HG02870 (cell line): ENCODE measurements at regions not wholly inside any gene's neighbourhood (a gene's known extent, or its start where the extent isn't known, plus 50 kb on each side); places are given as distances from the start of the nearest gene placed in this dataset.

ENCODE experiments used
- ATAC-seq: cut with Tn5 transposase; IDR thresholded peaks from one replicate; pipeline ENCODE4 v1.9.1; 2021; ENCODE audit warnings: mild to moderate bottlenecking, moderate library complexity; ENCODE audit not compliant: unreplicated experiment

GRCh38 chrX:45894864-45895645 is 650.2 kb downstream of the ZNF674 start:
- ATAC-seq: no peak

GRCh38 chrX:45889471-45889870 is 655.8 kb downstream of the ZNF674 start:
- no peak for ATAC-seq

DNA sequence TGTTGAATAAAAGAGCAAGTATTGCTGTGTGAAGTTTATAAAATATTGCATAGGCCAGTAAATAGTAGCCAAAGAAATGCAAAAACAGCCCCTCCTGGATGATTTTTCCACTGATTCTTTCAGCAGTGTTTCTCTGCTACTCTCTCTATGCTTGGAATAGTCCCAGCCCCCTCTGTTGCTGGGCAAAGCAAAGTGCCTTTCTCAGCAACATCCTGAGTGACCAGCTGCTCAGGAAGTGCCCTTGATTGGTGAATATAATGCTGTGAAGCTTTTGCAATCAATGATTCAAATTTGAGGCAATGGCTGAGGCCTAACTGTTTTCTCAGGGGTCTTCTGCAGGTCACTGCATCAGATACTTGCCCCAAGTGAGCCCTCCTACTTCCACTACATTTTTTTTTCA is 656.7 kb downstream of the ZNF674 start:
- ATAC-seq: no peak

DNA sequence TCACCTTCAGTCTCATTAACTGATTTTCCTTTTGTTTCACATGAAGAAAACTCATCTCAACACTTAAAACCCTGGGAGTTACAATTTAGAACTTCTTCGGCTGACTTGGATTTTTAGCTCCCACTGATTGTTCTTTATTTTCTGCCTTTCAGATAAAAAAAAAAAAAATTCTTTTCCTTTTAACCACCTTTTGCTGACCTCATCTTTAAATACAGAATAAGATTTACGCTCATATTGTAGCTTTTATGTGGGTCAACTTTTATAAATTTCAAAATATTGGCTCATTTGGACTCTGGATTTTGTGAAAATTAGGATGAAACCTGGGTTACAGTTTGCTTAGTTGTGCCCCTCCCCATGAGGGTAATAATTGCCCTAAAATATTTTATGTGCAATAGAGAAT is 659.3 kb downstream of the ZNF674 start:
- no peak for ATAC-seq

DNA sequence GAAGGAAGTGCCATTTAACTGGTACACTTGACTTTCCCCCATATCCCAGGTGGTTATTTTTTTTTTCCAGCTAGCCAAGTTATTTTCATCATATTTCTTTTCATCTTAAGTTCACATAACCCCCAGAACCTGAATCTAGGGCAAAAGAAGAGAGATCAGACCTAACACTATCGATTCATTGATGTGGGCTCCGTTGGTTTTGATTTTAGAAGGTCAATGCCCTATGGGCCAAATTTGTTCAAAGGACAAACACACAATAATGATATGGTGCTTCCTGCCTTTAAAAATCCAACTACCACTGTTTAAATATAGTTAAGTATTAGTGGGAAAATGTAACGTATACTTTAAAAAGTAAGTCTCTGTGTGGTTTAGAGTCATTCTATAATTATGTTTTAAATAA is 665.7 kb downstream of the ZNF674 start:
- ATAC-seq: no peak

- ATAC-seq: no peak
Measured at GRCh38 chrX:45876206-45876605, 669.0 kb downstream of the ZNF674 start.

GRCh38 chrX:45873781-45874180 is 671.4 kb downstream of the ZNF674 start:
- no peak for ATAC-seq

DNA sequence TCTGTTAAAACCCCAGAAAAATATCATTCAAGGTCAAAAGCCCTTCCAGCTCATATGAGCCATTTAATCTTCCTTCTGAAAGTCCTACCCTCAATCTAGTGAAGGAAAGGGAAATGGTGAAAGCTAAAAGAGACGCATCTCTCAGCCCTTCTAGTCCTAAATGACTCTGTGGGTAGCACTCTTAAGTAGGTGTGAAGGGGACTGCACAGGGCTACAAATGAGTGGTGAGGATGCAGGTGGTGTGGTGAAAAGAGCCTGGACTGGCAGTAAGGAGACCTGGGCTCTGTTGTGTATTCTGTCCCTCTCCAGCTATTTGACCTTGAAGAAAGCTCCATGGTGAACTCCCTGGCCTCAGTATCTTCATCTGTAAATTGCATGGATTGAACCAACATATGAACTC is 671.8 kb upstream of the DIPK2B start:
- ATAC-seq: no peak

- no peak for ATAC-seq
Measured at GRCh38 chrX:45868425-45868824, 667.7 kb upstream of the DIPK2B start.

DNA sequence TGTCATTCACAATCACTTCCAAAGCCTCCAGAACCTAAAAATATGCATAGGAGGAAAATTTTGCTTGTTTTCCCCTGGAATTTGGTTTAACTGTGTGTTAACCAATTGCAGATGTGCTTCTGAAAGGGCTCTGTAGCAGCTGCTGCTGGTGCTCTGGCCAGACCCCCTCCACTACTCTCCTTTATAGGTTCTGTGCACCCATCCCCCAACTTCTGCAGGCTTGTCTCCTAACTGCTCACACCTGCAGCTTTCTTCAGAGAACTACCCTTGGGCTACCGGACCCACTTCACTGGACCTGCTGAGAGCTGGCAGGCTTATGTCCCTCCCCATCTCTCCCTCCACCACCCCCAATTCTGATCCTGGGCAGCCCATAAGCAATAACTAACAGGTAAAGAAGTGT is 662.1 kb upstream of the DIPK2B start:
- ATAC-seq: no peak

- no peak for ATAC-seq
Measured at GRCh38 chrX:45860450-45860849, 659.8 kb upstream of the DIPK2B start.

DNA sequence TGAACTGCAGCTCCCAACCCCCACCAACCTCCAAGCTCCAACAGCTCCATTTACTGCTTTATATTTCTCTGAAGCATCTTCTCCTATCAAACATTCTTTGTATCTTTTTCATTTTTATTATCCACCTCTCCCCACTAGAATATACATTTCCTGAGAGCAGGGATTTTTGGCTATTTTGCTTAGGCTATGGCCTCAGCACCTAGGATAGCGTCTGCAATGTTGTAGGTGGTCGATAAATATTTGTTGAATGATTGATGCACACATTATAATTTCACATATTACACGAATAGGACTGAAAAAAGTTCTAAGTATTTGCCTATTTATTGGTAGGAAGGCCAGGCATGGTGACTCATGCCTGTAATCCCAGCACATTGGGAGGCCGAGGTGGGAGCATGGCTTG is 658.7 kb upstream of the DIPK2B start:
- no peak for ATAC-seq

DNA sequence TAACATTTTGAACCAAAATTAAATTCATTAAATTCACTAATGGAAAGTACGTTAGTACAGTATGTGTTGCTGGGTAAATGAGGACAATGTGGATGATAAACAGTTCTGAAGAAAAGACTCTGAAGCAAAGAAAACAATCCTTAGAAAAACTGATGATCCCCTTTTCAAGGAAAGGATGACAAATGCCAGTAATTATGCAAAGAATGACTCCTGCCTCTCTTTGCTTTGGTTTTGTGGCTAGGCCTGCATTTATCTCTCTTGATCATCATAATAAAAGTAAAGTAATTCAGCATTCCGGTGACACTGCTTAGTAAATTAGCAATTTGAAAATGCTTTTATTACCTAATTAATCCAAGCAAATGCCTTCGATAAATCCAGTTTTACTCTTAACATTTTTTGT is 652.2 kb upstream of the DIPK2B start:
- no peak for ATAC-seq

DNA sequence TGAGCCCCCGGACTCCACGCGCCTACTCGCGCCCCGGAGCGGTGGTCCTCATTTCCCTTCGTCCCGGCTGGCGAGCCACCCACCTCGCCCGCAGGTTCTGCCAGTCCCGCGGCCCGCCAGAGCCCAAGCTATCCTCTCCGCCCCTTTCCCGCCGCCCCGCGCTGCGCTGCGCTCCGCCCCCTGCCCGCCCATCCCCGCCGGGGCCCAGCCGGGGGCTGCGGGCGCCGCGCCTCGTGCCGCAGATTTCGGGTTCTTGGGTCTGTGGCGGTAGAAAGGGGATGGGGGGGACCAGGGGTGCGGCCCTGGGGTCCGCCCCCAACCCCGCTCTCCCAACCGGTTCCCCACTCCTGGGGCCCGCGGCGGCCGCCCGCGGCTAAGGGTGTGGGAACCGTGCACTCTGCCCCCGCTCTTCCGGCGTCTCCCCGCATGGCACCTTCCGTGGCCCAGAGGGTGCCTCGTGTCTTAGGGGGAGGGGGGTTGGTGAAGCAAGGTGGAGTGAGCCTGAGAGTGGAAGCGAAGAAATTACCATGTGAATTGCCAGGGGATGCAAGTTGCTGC is 650.8 kb upstream of the DIPK2B start:
- ATAC-seq: no peak

- ATAC-seq: no peak
Measured at GRCh38 chrX:45850775-45851433, 650.2 kb upstream of the DIPK2B start.

GRCh38 chrX:45850197-45850774 is 649.6 kb upstream of the DIPK2B start:
- no peak for ATAC-seq

DNA sequence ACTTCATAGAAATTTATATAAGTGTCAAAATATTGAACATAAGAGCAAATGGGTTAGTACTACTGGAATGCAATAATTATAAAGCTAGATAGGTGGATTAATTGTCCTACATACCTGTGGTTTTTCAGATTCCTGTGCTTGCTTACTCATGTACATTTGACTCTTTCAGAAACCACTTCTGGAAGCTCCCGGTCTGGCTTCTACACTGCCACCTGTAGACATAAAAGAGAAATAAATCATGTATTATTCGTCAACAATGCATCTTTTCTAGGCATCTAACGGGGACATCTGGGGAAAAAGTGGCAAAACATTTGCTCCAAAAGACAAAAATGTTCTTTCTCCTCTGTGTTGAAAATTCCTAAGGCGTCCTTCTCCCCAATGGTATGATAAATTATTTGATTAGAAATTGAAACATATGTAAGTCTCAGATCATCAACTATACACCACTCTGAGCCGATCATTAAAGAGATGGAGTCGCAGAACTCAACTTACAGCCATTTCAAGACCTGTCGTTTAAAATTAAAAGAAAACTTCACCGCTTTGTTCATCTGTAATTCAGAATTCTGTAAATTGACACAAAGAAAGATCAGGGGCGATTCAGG is 648.7 kb upstream of the DIPK2B start:
- ATAC-seq: no peak

DNA sequence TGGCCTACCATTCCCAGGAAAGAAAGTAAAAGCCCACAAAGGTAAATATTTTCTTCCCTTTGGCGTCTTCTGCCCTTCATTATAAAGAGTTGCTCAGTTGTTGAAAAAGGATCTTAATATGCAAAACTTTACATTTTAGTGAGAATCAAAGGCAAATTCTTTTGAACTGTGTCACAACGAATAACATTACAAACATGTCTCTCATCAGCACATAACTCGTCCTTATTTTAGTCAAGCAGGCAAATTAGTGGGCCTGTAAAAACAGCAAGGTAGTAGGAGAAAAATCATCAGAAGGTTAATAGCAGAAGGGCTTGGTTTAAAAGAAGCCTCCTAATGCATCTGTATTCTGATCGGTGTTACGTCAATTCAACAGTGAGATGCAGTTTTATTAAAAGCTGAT is 647.3 kb upstream of the DIPK2B start:
- no peak for ATAC-seq

DNA sequence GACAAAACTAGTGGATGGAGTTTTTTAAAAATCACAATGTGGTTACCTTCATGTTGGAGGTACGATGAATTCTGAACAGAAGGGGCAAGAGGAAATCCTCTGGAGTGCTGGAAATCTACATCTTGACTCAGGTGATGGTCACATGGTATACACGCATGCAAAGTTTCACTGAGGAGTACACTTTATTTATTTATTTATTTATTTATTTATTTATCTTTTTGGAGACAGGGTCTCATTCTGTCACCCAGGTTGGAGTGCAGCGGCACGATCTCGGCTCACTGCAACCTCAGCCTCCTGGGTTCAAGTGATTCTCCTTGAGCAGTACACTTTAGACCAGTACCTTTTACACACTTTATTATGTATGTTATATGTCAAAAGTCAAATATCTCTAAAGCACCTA is 645.7 kb upstream of the DIPK2B start:
- ATAC-seq: no peak

GRCh38 chrX:45845142-45845541 is 644.5 kb upstream of the DIPK2B start:
- ATAC-seq: no peak

DNA sequence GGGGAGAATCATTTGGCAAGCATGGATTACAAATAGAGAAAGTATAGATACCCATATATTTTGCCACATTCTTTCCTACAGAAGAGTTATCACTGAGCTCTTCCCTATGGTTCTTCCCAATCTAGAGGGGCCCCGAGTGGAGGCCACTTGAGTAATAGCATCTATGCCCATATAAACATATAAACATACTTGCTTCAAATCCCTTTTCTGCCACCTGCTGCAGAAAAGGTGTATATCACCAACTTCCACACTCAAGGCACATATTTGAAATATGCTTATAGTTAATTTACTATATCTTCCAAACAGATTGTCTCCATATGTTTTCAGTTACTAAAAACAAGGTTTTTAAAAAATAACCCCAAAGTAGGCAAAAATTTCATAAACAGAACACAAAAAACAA is 642.8 kb upstream of the DIPK2B start:
- no peak for ATAC-seq

DNA sequence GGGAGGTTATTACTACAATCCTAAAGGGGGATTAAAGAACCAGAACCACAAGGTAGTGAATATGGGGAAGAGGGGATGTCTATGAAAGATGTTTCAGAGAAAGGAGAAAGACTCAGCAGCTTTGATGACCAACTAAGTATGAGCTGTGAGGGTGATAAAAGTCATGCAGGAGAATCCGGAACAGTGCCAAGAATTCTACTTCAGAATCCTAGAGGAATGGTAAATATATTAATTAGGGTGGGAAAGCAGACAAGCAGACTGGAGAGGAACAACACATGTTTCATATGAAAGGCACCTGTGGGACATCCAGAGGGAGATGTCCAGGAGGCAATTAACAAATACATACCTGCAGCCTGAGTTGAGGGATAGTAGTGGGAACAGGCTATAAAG is 642.2 kb upstream of the DIPK2B start:
- no peak for ATAC-seq
